IMR-90 (cell line): ENCODE measurements at regions not wholly inside any gene's neighbourhood (a gene's known extent, or its start where the extent isn't known, plus 50 kb on each side); places are given as distances from the start of the nearest gene placed in this dataset.

Experiments used
- ATAC-seq: fragments of 200-7000 bp; cut with Tn5 transposase; 2 replicates; pipeline ENCODE4 v1.9.1; 2020; ENCODE audit warnings: low read depth, mild to moderate bottlenecking, moderate library complexity
- BruUV-seq: library from RNA; stranded (reverse); fragments of 400-500 nt; replicated peaks from 2 replicates; lab custom pipeline; 2021; lab: Mats Ljungman, UMichigan
- CTCF ChIA-PET: fragments of 300-600 bp; formaldehyde crosslinking; extraction: SDS; loops from one replicate; lab custom pipeline; 2021; ENCODE audit warnings: antibody characterized with exemption; lab: Yijun Ruan, JAX
- POLR2A ChIA-PET: fragments of 300-600 bp; sonication (Branson Sonifier 250); formaldehyde crosslinking; loops from one replicate; lab custom pipeline; 2022; ENCODE audit warnings: antibody characterized with exemption; ENCODE audit not compliant: unreplicated experiment; lab: Charles Lee
- DNase-seq: peaks from one replicate; pipeline ENCODE4 v3.0.0; 2013
- H2AFZ ChIP-seq: replicated peaks from 2 replicates; pipeline ENCODE3; 2013; ENCODE audit warnings: low read length, mild to moderate bottlenecking; ENCODE audit not compliant: poor library complexity
- H2AK5ac ChIP-seq: 2 replicates; pipeline ENCODE4 v1.6.1; 2013; ENCODE audit warnings: low read depth, low read length, inconsistent platforms
- H2AK9ac ChIP-seq: replicated peaks from 2 replicates; pipeline ENCODE3; 2013; ENCODE audit warnings: mild to moderate bottlenecking, low read depth, low read length, moderate library complexity; ENCODE audit not compliant: poor library complexity
- H2BK120ac ChIP-seq: 2 replicates; pipeline ENCODE4 v1.6.1; 2013; ENCODE audit warnings: low read depth, low read length, inconsistent platforms
- H2BK15ac ChIP-seq: 3 replicates; pipeline ENCODE4 v1.6.1; 2013; ENCODE audit warnings: low read depth, low read length, inconsistent platforms
- H2BK20ac ChIP-seq: 2 replicates; pipeline ENCODE4 v1.6.1; 2013; ENCODE audit warnings: low read depth, mild to moderate bottlenecking, inconsistent platforms, low read length, moderate library complexity
- H2BK5ac ChIP-seq: 2 replicates; pipeline ENCODE4 v1.6.1; 2013; ENCODE audit warnings: mild to moderate bottlenecking, low read depth, low read length, inconsistent platforms; ENCODE audit not compliant: poor library complexity, severe bottlenecking
- H3K14ac ChIP-seq: replicated peaks from 2 replicates; pipeline ENCODE4 v1.6.1; 2013; ENCODE audit warnings: low read depth, low read length, inconsistent platforms
- H3K18ac ChIP-seq: 2 replicates; pipeline ENCODE4 v1.6.1; 2013; ENCODE audit warnings: low read depth, low read length, control low read depth
- H3K23ac ChIP-seq: 2 replicates; pipeline ENCODE4 v1.6.1; 2013; ENCODE audit warnings: low read depth, low read length, inconsistent platforms
- H3K27ac ChIP-seq: 2 replicates; pipeline ENCODE4 v1.5.1; 2013; ENCODE audit warnings: mild to moderate bottlenecking, control low read depth, low read length; ENCODE audit not compliant: insufficient read depth
- H3K27me3 ChIP-seq: 2 replicates; pipeline ENCODE4 v1.6.1; 2013; ENCODE audit warnings: low read length; ENCODE audit not compliant: control insufficient read depth, insufficient read depth
- H3K36me3 ChIP-seq: 2 replicates; pipeline ENCODE4 v1.6.1; 2013; ENCODE audit warnings: low read length, mixed read lengths; ENCODE audit not compliant: control insufficient read depth, insufficient read depth
- H3K4ac ChIP-seq: 2 replicates; pipeline ENCODE4 v1.6.1; 2013; ENCODE audit warnings: low read depth, low read length, inconsistent platforms
- H3K4me1 ChIP-seq: 2 replicates; pipeline ENCODE4 v1.6.1; 2013; ENCODE audit warnings: low read length, mixed read lengths; ENCODE audit not compliant: control insufficient read depth, insufficient read depth
- H3K4me2 ChIP-seq: 2 replicates; pipeline ENCODE4 v1.6.1; 2013; ENCODE audit warnings: low read depth, mild to moderate bottlenecking, control low read depth, low read length, moderate library complexity
- H3K4me3 ChIP-seq: 2 replicates; pipeline ENCODE4 v1.5.1; 2013; ENCODE audit warnings: low read depth, mild to moderate bottlenecking, control low read depth, low read length, moderate library complexity; ENCODE audit not compliant: insufficient read depth
- H3K56ac ChIP-seq: 2 replicates; pipeline ENCODE4 v1.6.1; 2013; ENCODE audit warnings: low read length, inconsistent platforms; ENCODE audit not compliant: insufficient read depth; ENCODE audit errors: extremely low read depth
- H3K79me1 ChIP-seq, 2 experiments: 2 replicates each; pipeline ENCODE4 v1.6.1; 2013; ENCODE audit warnings: low read length in 2 of 2, inconsistent platforms in 1 of 2, low read depth in 1 of 2
- H3K9ac ChIP-seq: 2 replicates; pipeline ENCODE4 v1.6.1; 2013; ENCODE audit warnings: low read depth, low read length, control low read depth
- H3K9me1 ChIP-seq: 2 replicates; pipeline ENCODE4 v1.6.1; 2013; ENCODE audit warnings: low read length, inconsistent platforms; ENCODE audit not compliant: insufficient read depth
- H3K9me3 ChIP-seq: 2 replicates; pipeline ENCODE4 v1.6.1; 2013; ENCODE audit warnings: low read length; ENCODE audit not compliant: control insufficient read depth, insufficient read depth
- H4K20me1 ChIP-seq: 2 replicates; pipeline ENCODE4 v1.6.1; 2013; ENCODE audit warnings: low read length, inconsistent platforms; ENCODE audit not compliant: insufficient read depth
- H4K5ac ChIP-seq: 2 replicates; pipeline ENCODE4 v1.6.1; 2013; ENCODE audit warnings: mild to moderate bottlenecking, low read depth, low read length, control low read depth
- H4K8ac ChIP-seq, 2 experiments: 2 replicates each; pipeline ENCODE4 v1.6.1; 2013; ENCODE audit warnings: low read depth in 2 of 2, low read length in 2 of 2, control low read depth in 1 of 2, inconsistent platforms in 1 of 2
- H4K91ac ChIP-seq: 2 replicates; pipeline ENCODE4 v1.6.1; 2013; ENCODE audit warnings: low read depth, low read length, inconsistent platforms; ENCODE audit not compliant: insufficient read depth
- POLR2A ChIP-seq: IDR thresholded peaks from 2 replicates; pipeline ENCODE4 v1.6.1; 2012; ENCODE audit warnings: mild to moderate bottlenecking, low read depth, low read length
- RCOR1 ChIP-seq: IDR thresholded peaks from 2 replicates; pipeline ENCODE4 v1.6.1; 2012; ENCODE audit warnings: mild to moderate bottlenecking, low read length, improper control_type of control experiment; ENCODE audit not compliant: insufficient replicate concordance
- WGBS, 2 experiments: methylation state at CpG; one replicate each; pipeline versions ENCODE4 v1.1.5 to v1.1.7; 2013; ENCODE audit warnings: missing lambda C conversion rate in 2 of 2; ENCODE audit not compliant: insufficient read length in 1 of 2; ENCODE audit errors: extremely low coverage in 2 of 2; 5-methylcytosine and 5-hydroxymethylcytosine counted together
- dilution Hi-C: fragments of 300-500 bp; cut with HindIII; formaldehyde crosslinking; loops from one replicate; pipeline ENCODE4 v1.14.3; 2018; ENCODE audit warnings: low sequenced_read_pairs; ENCODE audit not compliant: unreplicated experiment
- in situ Hi-C: fragments of 300-500 bp; cut with MboI; formaldehyde crosslinking; loops from 3 replicates; pipeline ENCODE4 v1.14.3; 2019; ENCODE audit warnings: low sequenced_read_pairs, inconsistent platforms, mixed read lengths
- intact Hi-C: fragments of 100-400 bp; cut with micrococcal nuclease; formaldehyde crosslinking; loops from 2 replicates; pipeline ENCODE4 v1.10.0; 2022

DNA sequence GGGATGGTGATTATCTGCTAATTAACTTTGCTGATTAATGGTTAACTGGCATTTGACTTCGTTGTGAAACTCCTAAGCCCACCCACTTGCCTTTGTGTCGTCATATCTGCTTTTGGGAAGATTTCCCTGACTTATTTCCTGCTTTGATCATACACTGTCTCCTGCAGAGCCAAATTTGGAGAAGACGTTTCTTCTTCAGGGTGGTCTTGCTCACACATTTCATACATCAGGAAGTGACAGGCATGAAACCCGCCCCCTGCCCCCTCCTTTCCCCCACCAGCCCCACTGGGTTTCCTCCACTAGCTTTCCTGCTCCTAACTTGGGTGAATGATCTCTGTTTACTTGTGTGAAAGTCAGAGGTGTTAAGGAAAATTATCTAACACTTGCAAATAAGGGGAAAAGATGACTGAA is 300.1 kb downstream of the TSN start:
- Histone ChIP-seq H3K4ac (no peak overlapping the region), H2BK5ac (no peak overlapping the region), H3K27ac (no peak overlapping the region), H3K36me3 (no peaks in the 10 kb centered on the region), H2AFZ (no peak overlapping the region), H4K91ac (no peak overlapping the region), H2BK120ac (no peak overlapping the region), H2BK15ac (no peak overlapping the region), H2AK9ac (no peak overlapping the region), H4K20me1 (no peaks in the 10 kb centered on the region), H3K4me1 (no peaks in the 10 kb centered on the region), H3K9me1 (no peaks in the 10 kb centered on the region), H3K27me3 (no peaks in the 10 kb centered on the region), H4K8ac (no peak overlapping the region), H3K18ac (no peak overlapping the region), H3K79me1 (no peaks in the 10 kb centered on the region), H4K5ac (no peak overlapping the region), H3K23ac (no peak overlapping the region), H3K9me3 (0 out of 2 replicates have a peak, but pooled peaks cover 2% of the 10 kb centered on the region), H3K4me3 (no peak overlapping the region), H3K56ac (no peak overlapping the region), H3K14ac (no peak overlapping the region), H2AK5ac (no peak overlapping the region), H3K4me2 (no peak overlapping the region), H2BK20ac (no peak overlapping the region), H3K9ac (no peak overlapping the region)
- CTCF ChIA-PET: no interaction called here
- no CpG with 5 or more reads among the region's 4 CpGs for WGBS, 2 experiments
- in situ Hi-C loops: no loop called here
- POLR2A ChIA-PET: no interaction called here
- BruUV-seq: no TSS peak
- dilution Hi-C loops: no loop called here
- DNase-seq: no peak
- intact Hi-C loops: no loop called here
- ATAC-seq: no peak
- no peak for TF ChIP-seq RCOR1
- no peak for TF ChIP-seq POLR2A
